Stimulated activated naive CD8-positive, alpha-beta T cell treated with anti-CD3 and anti-CD28 coated beads, Interleukin-15, Interleukin-2, amounts not matched to agents 100 ng/mL and 50 ng/mL, for 24 hours (primary cell): ENCODE measurements at regions not wholly inside any gene's neighbourhood (a gene's known extent, or its start where the extent isn't known, plus 50 kb on each side); places are given as distances from the start of the nearest gene placed in this dataset.

Experiments used
- H3K27ac Mint-ChIP-seq: one replicate; pipeline ENCODE4 v1.8.0; 2021; ENCODE audit warnings: mild to moderate bottlenecking, mixed read lengths
- H3K27me3 Mint-ChIP-seq: one replicate; pipeline ENCODE4 v1.8.0; 2021; ENCODE audit warnings: mixed read lengths
- H3K36me3 Mint-ChIP-seq: one replicate; pipeline ENCODE4 v1.8.0; 2021; ENCODE audit warnings: low read depth, mixed read lengths
- H3K4me1 Mint-ChIP-seq: one replicate; pipeline ENCODE4 v1.8.0; 2021; ENCODE audit warnings: low read depth, mixed read lengths
- H3K4me3 Mint-ChIP-seq: one replicate; pipeline ENCODE4 v1.8.0; 2021; ENCODE audit warnings: mild to moderate bottlenecking, mixed read lengths
- H3K9me3 Mint-ChIP-seq: one replicate; pipeline ENCODE4 v1.8.0; 2021; ENCODE audit warnings: mixed read lengths

DNA sequence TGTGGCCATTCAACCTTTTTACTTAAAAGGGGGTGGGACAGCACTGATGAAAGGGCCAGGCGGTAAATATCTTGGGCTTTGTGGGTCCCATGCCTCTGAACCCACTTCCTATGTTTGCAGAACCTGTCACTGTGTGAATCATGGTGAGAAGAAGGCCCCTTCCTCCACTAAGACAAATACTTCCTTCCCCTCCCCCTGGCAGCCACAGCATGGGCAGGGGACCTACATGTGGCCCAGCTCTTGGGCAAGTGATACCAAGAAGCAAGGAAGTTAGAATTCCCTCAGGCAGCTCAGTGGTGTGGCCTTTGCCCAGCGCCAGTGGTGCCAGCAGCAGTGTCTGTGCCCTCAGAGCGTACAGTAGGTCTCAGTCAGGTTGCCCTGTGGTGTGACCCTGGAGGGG lies 168.6 kb downstream of the TRIM33 start:
- Mint-ChIP-seq H3K27ac (peak overlapping the region; percentile 59), H3K9me3 (peaks cover 5% of the 10 kb centered on the region), H3K36me3 (no peaks in the 10 kb centered on the region), H3K27me3 (no peaks in the 10 kb centered on the region), H3K4me1 (peaks cover 52% of the 10 kb centered on the region), H3K4me3 (no peak overlapping the region)

DNA sequence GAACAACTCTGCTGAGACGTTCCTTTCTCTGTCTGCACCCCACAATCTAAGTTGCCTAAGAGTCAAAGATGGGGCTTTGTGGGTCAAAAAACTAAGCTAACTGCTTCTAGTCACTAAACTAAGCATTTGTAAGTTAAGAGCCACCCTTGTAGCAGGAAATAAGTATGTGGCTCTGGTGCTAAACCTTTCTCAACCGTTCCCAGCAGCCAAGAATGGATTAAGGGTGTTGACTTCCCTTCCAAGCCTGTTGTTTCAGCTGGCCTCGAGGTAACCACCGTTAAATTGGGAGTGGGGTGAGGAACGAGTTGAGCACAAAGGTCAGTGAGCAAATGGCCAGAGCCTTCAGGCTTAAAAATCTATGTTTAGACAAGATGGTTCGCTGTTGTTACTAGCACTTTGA lies 169.1 kb downstream of the TRIM33 start:
- Mint-ChIP-seq H3K4me3 (no peak overlapping the region), H3K27ac (peak overlapping the region; percentile 56), H3K27me3 (no peaks in the 10 kb centered on the region), H3K36me3 (no peaks in the 10 kb centered on the region), H3K9me3 (peaks cover 5% of the 10 kb centered on the region), H3K4me1 (peaks cover 52% of the 10 kb centered on the region)

DNA sequence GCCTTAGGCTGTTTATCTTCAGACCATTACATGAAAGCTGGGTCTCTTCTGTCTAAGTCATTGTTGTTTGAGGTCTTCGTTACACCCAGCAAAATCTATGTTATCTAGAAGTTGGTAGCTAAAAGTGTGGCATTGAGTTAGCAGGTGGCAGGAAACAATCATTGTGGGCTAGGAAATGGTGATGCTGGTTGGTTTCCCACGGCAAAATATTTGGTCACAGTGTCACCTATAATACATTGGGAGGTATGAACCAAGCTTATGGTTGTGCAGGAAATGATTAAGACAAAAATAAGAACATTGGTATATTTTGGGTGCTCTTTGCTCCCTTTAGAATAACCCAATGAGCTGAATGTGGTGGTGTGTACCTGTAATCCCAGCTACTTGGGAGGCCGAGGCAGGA lies 169.7 kb downstream of the TRIM33 start:
- Mint-ChIP-seq H3K27me3 (no peaks in the 10 kb centered on the region), H3K27ac (peak overlapping the region; percentile 61), H3K36me3 (no peaks in the 10 kb centered on the region), H3K4me3 (peak overlapping the region; percentile 40), H3K4me1 (peaks cover 50% of the 10 kb centered on the region), H3K9me3 (peaks cover 5% of the 10 kb centered on the region)

DNA sequence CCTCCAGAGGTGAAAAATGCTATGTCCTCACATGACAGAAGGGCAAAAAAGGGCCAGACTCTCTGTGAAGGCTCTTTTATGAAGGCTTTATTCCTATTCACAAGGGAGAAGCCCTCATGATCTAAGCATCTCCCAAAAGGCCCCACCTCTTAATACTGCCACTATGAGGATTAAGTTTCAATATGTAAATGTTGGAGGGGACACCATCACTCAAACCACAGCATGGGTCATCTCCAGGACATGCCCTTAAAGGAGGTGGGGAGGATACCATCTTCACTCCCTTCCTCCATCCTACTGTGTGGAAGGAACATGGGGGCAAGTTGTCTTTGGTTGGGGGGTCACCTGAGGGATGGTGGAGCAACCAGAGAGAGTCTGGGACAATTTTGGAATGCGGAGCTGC lies 170.1 kb downstream of the TRIM33 start:
- H3K27me3 Mint-ChIP-seq, result no peaks in the 10 kb centered on the region
- H3K9me3 Mint-ChIP-seq, result peaks cover 5% of the 10 kb centered on the region
- peak overlapping the region; percentile 40 for H3K4me3 Mint-ChIP-seq
- no peaks in the 10 kb centered on the region for H3K36me3 Mint-ChIP-seq
- peak overlapping the region; percentile 61 for H3K27ac Mint-ChIP-seq
- peaks cover 48% of the 10 kb centered on the region for H3K4me1 Mint-ChIP-seq

DNA sequence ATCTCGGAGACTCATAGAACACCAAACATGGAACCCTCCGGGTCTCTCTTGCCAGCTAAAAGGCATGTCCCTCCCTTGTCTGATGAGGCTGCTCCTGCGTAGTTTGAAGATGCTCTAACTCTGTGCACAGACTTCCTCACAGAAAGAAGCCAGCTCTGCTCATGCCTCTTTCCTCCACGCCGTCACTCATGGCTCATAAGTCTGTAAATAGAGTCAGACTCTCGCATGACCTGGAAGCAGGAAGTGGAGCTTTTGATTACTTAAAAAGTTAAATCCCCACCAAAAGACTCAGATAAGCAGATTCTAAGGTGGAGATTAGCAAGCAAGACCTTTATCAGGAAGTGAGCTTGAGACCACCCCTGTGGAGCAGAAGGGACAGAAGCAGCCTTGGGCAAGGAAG lies 171.6 kb downstream of the TRIM33 start:
- Mint-ChIP-seq H3K27me3 (no peaks in the 10 kb centered on the region), H3K36me3 (no peaks in the 10 kb centered on the region), H3K4me1 (peaks cover 54% of the 10 kb centered on the region), H3K4me3 (no peak overlapping the region), H3K9me3 (peaks cover 5% of the 10 kb centered on the region), H3K27ac (no peak overlapping the region)

DNA sequence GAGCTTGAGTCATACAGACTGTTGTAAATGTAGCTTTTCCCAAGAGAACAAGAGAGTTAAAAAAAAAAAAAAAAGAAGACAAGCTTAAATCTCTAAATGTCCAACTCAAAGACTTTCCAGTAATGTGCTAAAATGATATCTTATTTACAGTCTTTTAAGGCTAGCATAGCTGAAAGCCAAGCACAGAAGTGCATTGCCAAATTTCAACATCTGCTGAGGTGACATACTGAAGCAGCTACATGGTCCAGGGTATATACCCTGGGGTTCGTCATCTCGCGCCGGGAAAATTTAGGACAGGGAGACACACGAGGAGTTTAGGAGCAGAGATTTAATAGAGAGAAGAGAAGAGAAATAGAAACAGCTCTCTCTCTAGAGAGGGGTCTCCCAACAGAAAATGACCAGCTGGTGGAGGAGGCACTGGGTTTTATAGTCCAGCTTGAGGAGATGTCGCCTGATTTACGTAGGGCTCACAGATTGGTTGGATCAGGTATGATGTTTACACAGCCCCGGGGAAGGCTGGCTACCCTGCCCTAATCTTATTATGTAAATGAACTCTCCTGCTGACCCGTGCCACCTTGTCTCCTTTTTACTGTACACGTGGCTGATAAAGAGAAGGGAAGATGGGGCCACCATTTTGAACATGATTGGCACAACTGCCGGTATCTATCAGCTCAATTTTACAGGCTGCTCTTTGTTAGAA lies 172.7 kb downstream of the TRIM33 start:
- no peaks in the 10 kb centered on the region for H3K36me3 Mint-ChIP-seq
- no peak overlapping the region for H3K4me3 Mint-ChIP-seq
- H3K9me3 Mint-ChIP-seq, result peaks cover 5% of the 10 kb centered on the region
- no peaks in the 10 kb centered on the region for H3K27me3 Mint-ChIP-seq
- no peak overlapping the region for H3K27ac Mint-ChIP-seq
- H3K4me1 Mint-ChIP-seq, result peaks cover 59% of the 10 kb centered on the region

DNA sequence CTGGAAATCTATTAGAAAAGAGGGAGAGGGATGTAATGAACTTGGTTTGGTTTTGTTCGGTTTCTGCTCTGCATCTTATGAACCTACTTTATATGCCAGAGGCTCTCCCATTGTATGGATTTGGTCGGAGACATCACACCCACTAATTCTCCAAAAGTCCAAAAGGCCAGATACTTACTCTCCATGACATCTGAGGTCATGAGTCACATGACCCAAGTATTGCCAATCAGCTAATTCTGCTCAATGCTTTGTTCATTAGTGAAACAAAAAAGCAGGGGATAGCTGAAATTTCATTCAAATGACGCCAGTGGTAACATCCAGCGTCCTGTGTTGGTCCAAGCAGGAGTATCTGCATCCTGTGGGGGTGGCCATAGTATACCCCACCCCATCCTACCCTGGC lies 173.6 kb downstream of the TRIM33 start:
- Mint-ChIP-seq H3K36me3 (no peaks in the 10 kb centered on the region), H3K27ac (no peak overlapping the region), H3K4me1 (peaks cover 61% of the 10 kb centered on the region), H3K4me3 (no peak overlapping the region), H3K9me3 (peaks cover 5% of the 10 kb centered on the region), H3K27me3 (no peaks in the 10 kb centered on the region)

DNA sequence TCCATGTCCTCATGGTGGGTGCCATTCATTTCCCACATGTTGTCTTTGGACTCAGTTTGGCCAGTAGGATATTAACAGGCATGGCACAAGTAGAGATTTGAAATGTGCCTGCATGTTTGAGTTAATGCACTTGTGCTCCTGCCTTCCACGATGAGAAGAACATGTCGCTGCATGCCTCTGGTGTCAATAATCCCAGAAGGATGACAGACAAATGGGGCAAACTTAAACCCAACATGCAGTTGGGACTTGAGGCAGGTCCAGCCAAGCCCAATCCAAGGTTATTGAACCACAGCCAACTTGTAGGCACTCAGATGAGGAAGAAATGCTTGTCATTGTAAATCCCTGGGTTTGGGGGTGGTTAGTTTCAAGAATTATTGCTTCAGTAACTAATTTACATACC lies 174.6 kb downstream of the TRIM33 start:
- H3K4me3 Mint-ChIP-seq, result no peak overlapping the region
- peaks cover 59% of the 10 kb centered on the region for H3K4me1 Mint-ChIP-seq
- H3K36me3 Mint-ChIP-seq, result no peaks in the 10 kb centered on the region
- H3K27me3 Mint-ChIP-seq, result no peaks in the 10 kb centered on the region
- H3K9me3 Mint-ChIP-seq, result peaks cover 4% of the 10 kb centered on the region
- no peak overlapping the region for H3K27ac Mint-ChIP-seq

DNA sequence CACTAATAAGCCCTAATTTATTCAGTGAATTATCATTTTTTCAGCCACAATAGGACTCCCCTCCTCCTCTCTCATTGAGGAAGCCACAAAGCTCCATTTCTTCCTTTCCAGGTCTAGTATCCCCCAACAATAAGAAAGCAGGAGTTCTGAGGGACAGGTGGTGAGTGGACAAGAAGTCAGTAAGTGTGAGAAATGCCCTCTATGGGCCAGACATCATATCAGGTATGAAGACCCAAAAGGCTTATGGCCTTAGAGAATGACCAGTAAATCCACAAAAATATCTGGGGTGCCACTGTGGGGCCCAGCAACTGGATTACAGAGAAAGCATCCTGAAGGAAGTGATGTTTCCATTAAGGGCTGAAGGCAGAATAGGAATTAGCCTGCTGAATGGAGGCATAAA lies 175.7 kb downstream of the TRIM33 start:
- no peak overlapping the region for H3K27ac Mint-ChIP-seq
- no peaks in the 10 kb centered on the region for H3K9me3 Mint-ChIP-seq
- no peaks in the 10 kb centered on the region for H3K27me3 Mint-ChIP-seq
- peaks cover 56% of the 10 kb centered on the region for H3K4me1 Mint-ChIP-seq
- H3K4me3 Mint-ChIP-seq, result no peak overlapping the region
- H3K36me3 Mint-ChIP-seq, result no peaks in the 10 kb centered on the region

DNA sequence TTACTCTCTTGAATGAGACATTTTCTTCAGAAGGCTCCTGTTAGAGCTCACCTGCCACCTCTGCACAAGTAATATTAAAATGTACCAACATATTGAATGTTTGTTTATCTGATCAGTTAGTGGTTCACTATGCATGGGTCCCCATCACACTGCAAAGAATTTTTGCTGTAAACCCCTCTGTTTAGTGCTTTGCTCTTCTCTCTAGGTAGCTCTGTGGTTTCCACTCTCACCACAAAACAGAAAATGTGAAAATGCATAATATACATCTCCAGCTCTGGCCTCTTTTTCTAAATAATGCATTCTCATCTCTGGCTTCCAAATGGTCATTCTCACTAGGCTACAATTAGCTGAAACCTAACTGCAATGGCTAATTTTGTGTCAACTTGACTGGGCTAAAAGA lies 176.7 kb downstream of the TRIM33 start:
- Mint-ChIP-seq H3K4me1 (peaks cover 54% of the 10 kb centered on the region), H3K27me3 (no peaks in the 10 kb centered on the region), H3K4me3 (no peak overlapping the region), H3K9me3 (no peaks in the 10 kb centered on the region), H3K27ac (no peak overlapping the region), H3K36me3 (no peaks in the 10 kb centered on the region)

DNA sequence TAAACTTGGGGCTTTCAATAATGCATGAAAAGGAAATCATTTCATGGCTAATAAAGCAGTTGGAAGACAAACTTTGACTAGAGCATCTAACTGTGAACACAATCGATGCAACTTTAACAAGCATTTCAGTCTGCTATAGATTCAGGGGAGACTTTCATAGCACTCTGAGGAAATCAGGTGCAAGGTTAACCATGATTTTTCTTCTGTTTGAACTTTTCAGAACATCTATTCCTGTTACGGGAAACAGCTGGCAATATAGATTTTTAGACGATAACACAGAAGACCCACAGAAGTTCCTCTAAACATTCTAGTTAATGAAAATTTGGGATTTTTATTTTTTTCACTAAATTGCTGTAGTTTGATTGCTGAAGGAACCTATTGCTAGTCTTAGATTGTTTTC lies 177.3 kb downstream of the TRIM33 start:
- H3K4me1 Mint-ChIP-seq, result peaks cover 54% of the 10 kb centered on the region
- no peak overlapping the region for H3K27ac Mint-ChIP-seq
- no peaks in the 10 kb centered on the region for H3K36me3 Mint-ChIP-seq
- H3K4me3 Mint-ChIP-seq, result no peak overlapping the region
- no peaks in the 10 kb centered on the region for H3K27me3 Mint-ChIP-seq
- no peaks in the 10 kb centered on the region for H3K9me3 Mint-ChIP-seq

DNA sequence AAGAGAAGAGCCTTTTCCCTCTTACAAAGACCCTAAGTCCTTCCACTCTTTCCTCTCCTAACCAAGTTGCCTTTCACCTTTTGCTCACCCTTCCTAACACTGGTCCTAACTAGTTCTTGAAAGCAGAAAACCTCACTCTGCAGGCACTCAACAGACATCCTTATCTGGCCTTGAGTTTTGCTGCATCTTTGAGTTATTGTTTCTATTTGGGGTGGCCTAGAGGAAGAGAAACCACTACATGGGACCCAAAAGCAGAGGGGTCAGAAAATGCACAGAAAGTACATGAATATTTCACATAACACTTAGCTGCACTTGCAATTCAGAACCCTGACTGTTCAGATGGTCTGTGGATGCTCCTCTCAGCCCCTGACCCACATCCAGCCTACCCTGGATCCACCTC lies 178.3 kb upstream of the SYT6 start:
- Mint-ChIP-seq H3K4me3 (no peak overlapping the region), H3K27me3 (no peaks in the 10 kb centered on the region), H3K9me3 (no peaks in the 10 kb centered on the region), H3K36me3 (no peaks in the 10 kb centered on the region), H3K4me1 (peaks cover 54% of the 10 kb centered on the region), H3K27ac (no peak overlapping the region)

DNA sequence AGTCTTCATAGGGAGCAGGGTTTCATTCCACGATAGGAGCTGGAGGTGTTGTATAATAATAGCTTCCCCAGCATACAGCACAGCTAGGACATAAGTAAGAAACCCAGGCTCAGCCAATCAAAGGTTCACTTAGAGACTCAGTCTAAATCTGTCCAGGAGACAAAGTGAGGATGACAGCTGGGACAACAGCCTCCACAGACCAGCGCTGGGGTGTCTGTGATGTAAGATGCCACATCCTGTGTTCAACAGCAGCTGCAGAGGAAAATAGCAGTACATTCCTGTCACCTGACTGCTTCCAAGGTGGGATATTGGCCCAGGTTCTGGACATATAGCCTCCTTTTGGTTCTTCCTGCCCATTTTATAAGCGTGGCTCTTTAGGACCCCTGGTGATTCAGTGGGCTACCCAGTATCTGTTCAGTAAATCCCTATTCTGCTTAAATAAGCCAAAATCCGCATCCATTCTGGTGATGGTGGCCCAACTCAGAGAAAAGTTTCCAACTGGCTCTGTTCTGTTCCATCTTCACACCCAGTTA lies 176.8 kb upstream of the SYT6 start:
- H3K36me3 Mint-ChIP-seq, result no peaks in the 10 kb centered on the region
- H3K4me3 Mint-ChIP-seq, result no peak overlapping the region
- no peaks in the 10 kb centered on the region for H3K9me3 Mint-ChIP-seq
- peaks cover 54% of the 10 kb centered on the region for H3K4me1 Mint-ChIP-seq
- no peaks in the 10 kb centered on the region for H3K27me3 Mint-ChIP-seq
- no peak overlapping the region for H3K27ac Mint-ChIP-seq

DNA sequence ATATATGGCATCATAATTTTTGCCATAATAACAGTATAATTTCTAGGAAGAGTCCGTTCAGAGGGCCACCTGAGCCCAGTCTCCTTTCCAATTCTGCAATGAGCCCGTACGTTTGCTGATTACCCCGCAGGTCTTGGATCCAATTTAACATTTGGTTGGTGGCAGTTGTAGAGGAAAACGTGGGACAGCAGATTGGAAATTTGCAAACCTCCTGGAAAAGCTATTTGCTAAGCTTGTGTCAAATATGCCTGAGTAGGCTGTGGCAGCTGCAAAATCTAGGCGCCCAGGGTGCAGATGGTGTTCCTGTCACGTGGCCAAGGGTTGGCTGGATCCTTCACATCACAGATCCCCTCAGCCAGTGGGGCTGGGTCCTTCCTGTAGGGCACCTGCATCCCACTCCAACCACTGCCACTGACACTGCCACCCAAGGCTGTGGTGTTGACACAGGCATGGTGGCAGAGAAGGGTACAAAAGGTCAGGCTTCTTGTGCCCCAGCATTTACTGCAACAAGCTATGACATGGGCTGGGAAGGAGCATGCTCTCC lies 174.8 kb upstream of the SYT6 start:
- H3K27ac Mint-ChIP-seq, result no peak overlapping the region
- H3K4me1 Mint-ChIP-seq, result peaks cover 34% of the 10 kb centered on the region
- H3K27me3 Mint-ChIP-seq, result no peaks in the 10 kb centered on the region
- no peaks in the 10 kb centered on the region for H3K36me3 Mint-ChIP-seq
- H3K9me3 Mint-ChIP-seq, result no peaks in the 10 kb centered on the region
- H3K4me3 Mint-ChIP-seq, result no peak overlapping the region

DNA sequence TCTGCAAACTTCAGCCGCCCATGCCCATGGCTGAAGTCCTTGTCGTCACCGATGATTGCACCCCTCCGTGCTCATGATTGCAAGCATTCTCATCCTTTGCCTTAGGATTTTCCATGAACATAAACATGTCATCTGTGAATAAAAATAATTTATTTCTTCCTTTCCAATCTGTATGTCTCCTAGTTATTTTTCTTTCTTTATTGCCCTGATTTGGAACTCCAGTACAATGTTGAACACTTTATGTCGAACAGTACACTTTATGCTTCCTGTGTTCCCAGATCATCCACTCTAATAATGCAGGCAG lies 170.9 kb upstream of the SYT6 start:
- Mint-ChIP-seq H3K4me3 (no peak overlapping the region), H3K27me3 (no peaks in the 10 kb centered on the region), H3K27ac (no peak overlapping the region)

More for the DNA sequence above, 170.9 kb upstream of the SYT6 start:
- Mint-ChIP-seq H3K9me3 (no peaks in the 10 kb centered on the region), H3K4me1 (peaks cover 4% of the 10 kb centered on the region), H3K36me3 (no peaks in the 10 kb centered on the region)
